Activated CD4-positive, alpha-beta memory T cell treated with anti-CD3 and anti-CD28 coated beads for 36 hours (primary cell): ENCODE measurements at regions not wholly inside any gene's neighbourhood (a gene's known extent, or its start where the extent isn't known, plus 50 kb on each side); places are given as distances from the start of the nearest gene placed in this dataset.

Source experiments
- CTCF ChIA-PET: fragments of 350-600 bp; sonication (Branson Sonifier 250); formaldehyde crosslinking; loops from one replicate; lab custom pipeline; 2021; ENCODE audit warnings: antibody characterized with exemption, inconsistent platforms; lab: Charles Lee
- POLR2A ChIA-PET: fragments of 350-600 bp; sonication (Branson Sonifier 250); formaldehyde crosslinking; loops from one replicate; lab custom pipeline; 2021; ENCODE audit warnings: antibody characterized with exemption; lab: Charles Lee
- DNase-seq: peaks from one replicate; pipeline ENCODE4 v3.0.0-alpha.2; 2020
- H3K27ac Mint-ChIP-seq: one replicate; pipeline ENCODE4 v1.8.0; 2021; ENCODE audit warnings: mixed read lengths
- H3K27me3 Mint-ChIP-seq: one replicate; pipeline ENCODE4 v1.8.0; 2021; ENCODE audit warnings: mixed read lengths
- H3K36me3 Mint-ChIP-seq: one replicate; pipeline ENCODE4 v1.8.0; 2021; ENCODE audit warnings: mixed read lengths
- H3K4me1 Mint-ChIP-seq: one replicate; pipeline ENCODE4 v1.8.0; 2021; ENCODE audit warnings: low read depth, mixed read lengths
- H3K4me3 Mint-ChIP-seq: one replicate; pipeline ENCODE4 v1.8.0; 2021; ENCODE audit warnings: mild to moderate bottlenecking, mixed read lengths
- H3K9me3 Mint-ChIP-seq: one replicate; pipeline ENCODE4 v1.8.0; 2021; ENCODE audit warnings: mixed read lengths
- intact Hi-C: fragments of 100-400 bp; cut with micrococcal nuclease; formaldehyde crosslinking; loops from one replicate; pipeline ENCODE4 v1.15.1; 2023

DNA sequence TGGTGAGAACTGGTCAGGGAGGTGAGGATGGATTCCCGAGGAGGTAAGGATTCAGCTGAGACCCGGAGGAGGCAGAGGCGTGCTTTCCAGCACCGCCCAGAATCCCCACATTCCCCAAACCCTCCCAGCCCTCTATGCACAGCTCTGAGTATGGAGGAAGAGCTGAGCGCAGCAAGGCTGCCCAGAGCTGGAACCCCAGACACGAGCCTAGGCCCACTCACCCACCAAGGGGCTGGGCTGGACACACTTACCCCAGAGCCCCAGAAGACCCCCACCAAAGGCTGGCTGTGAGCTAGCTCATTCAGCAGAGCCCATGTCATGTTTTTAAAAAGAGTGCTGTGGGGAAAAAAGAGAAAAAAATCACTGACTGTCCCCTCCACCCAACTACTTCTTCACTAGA lies 271.5 kb downstream of the XXYLT1 start:
- POLR2A ChIA-PET, result no interaction called here
- CTCF ChIA-PET, result interaction anchor here (1.2 kb wide), 1 partner anchor 8 kb away, joined by 3 read pairs; no protein-coding TSS in a partner anchor
- H3K9me3 Mint-ChIP-seq, result no peaks in the 10 kb centered on the region

GRCh38 chr3:195001261-195001660 lies 269.7 kb downstream of the XXYLT1 start:
- DNase-seq, result no peak
- no peaks in the 10 kb centered on the region for H3K9me3 Mint-ChIP-seq
- POLR2A ChIA-PET, result no interaction called here
- peaks cover 6% of the 10 kb centered on the region for H3K27me3 Mint-ChIP-seq
- H3K4me3 Mint-ChIP-seq, result no peak overlapping the region
- H3K27ac Mint-ChIP-seq, result no peak overlapping the region
- CTCF ChIA-PET, result no interaction called here
- intact Hi-C loops, result no loop called here
- H3K4me1 Mint-ChIP-seq, result no peaks in the 10 kb centered on the region
- H3K36me3 Mint-ChIP-seq, result no peaks in the 10 kb centered on the region

More for the DNA sequence above, 271.5 kb downstream of the XXYLT1 start:
- DNase-seq, result no peak
- intact Hi-C loops, result no loop called here
- no peak overlapping the region for H3K4me3 Mint-ChIP-seq
- H3K27me3 Mint-ChIP-seq, result peaks cover 8% of the 10 kb centered on the region
- H3K36me3 Mint-ChIP-seq, result no peaks in the 10 kb centered on the region
- no peaks in the 10 kb centered on the region for H3K4me1 Mint-ChIP-seq
- no peak overlapping the region for H3K27ac Mint-ChIP-seq

GRCh38 chr3:195001961-195002861 lies 268.7 kb downstream of the XXYLT1 start:
- CTCF ChIA-PET, result interaction anchor here (1.3 kb wide), 1 partner anchor 48 kb away, joined by 5 read pairs; no protein-coding TSS in a partner anchor
- DNase-seq, result peak; percentile 36
- intact Hi-C loops, result no loop called here
- Mint-ChIP-seq H3K27me3 (peaks cover 4% of the 10 kb centered on the region), H3K27ac (no peak overlapping the region), H3K4me1 (no peaks in the 10 kb centered on the region), H3K36me3 (no peaks in the 10 kb centered on the region), H3K4me3 (no peak overlapping the region), H3K9me3 (no peaks in the 10 kb centered on the region)
- POLR2A ChIA-PET, result no interaction called here

DNA sequence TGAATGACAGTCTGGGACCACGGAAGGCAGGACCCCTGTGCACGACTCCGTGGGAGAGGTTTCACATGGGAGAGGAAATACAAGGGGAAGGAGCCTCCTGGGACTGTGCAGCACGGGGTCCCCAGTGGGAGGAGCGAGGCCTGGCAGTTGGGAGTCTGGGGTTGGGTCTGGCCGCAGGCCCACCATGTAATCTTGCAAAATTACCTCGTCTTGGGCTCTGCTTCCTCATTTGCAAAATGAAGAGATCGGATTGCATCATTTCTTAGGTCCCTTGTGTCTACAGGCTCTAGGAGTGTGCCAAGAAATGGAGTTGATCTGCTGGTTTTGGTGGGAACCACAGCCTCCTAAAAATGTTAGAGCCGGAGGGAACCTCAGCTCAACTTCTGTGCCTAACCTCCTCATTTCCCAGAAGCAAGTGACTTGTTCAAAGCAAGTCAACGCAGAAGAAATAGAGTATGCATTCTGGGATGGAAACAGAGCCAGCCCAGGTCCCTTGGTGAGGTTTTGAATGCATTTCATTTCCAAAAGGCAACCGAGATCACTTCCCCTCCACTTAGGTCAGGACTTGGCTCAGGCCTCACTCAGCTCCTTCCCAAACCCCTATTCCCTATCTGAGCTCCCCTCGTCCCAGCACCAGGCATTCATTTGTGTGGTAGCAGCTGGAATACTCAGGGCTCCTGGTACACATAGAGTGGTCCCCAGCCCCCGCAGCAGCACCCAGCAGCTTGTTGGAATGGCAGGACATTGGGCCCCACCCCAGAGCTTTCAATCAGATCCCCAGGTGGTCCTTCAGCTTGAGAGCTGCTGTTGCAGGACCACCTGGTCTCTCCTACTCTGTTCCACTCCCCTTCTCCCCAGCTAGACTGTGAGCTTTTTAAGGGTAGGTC lies 267.7 kb downstream of the XXYLT1 start:
- DNase-seq, result no peak
- POLR2A ChIA-PET, result no interaction called here
- Mint-ChIP-seq H3K9me3 (no peaks in the 10 kb centered on the region), H3K27ac (no peak overlapping the region), H3K4me3 (no peak overlapping the region), H3K27me3 (peaks cover 8% of the 10 kb centered on the region), H3K4me1 (no peaks in the 10 kb centered on the region), H3K36me3 (no peaks in the 10 kb centered on the region)
- intact Hi-C loops, result no loop called here
- CTCF ChIA-PET, result interaction anchor here (1.3 kb wide), 1 partner anchor 46 kb away, joined by 5 read pairs; no protein-coding TSS in a partner anchor

DNA sequence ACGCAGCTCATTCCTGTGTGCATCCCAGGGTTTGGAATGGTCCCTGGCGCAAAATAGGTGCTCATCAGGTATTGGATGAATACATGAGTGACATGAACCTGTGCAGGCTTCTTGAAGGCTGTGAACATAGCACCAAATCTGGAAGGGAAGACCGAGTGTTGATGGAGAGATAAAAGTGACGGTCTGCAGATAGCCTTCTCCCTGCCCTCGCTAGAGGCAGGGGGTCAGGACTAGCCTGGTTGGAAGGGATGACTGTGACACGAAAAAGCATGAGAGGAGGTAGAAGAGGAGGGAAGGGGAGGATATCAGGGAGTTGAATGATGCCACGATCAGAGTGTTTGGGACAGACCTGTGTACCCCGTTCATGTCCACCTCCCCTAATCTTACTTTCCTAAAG lies 267.1 kb downstream of the XXYLT1 start:
- POLR2A ChIA-PET, result no interaction called here
- Mint-ChIP-seq H3K9me3 (no peaks in the 10 kb centered on the region), H3K27ac (no peak overlapping the region), H3K4me3 (no peak overlapping the region), H3K27me3 (peaks cover 8% of the 10 kb centered on the region), H3K4me1 (no peaks in the 10 kb centered on the region), H3K36me3 (no peaks in the 10 kb centered on the region)
- CTCF ChIA-PET, result interaction anchor here (1.0 kb wide), 1 partner anchor 8 kb away, joined by 3 read pairs; no protein-coding TSS in a partner anchor
- no peak for DNase-seq
- intact Hi-C loops, result no loop called here

GRCh38 chr3:195004512-195005250 lies 266.3 kb downstream of the XXYLT1 start:
- DNase-seq, result no peak
- CTCF ChIA-PET, result interaction anchor here (1.0 kb wide), 1 partner anchor 9 kb away, joined by 3 read pairs; no protein-coding TSS in a partner anchor
- POLR2A ChIA-PET, result no interaction called here

DNA sequence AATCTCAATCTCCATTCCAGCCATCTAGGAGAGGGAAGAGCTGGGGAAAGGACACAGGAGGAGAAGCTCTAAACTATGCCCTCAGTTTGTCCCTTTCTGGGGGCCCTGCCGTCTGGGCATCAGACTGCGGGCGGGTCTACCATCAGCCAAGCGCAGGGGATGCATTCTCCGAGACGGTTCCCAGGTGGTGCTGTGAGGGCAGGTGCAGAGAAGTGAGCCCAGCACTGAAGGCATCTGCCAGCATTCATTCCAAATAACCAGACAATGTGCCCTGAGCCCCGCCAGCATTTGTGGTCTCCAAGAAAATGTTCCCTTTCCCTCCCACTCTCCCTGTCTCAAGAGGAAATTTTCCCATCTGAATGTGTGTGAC lies 265.7 kb downstream of the XXYLT1 start:
- DNase-seq, result no peak
- H3K27me3 Mint-ChIP-seq, result peaks cover 4% of the 10 kb centered on the region
- H3K36me3 Mint-ChIP-seq, result no peaks in the 10 kb centered on the region
- H3K27ac Mint-ChIP-seq, result no peak overlapping the region
- POLR2A ChIA-PET, result no interaction called here
- CTCF ChIA-PET, result no interaction called here
- intact Hi-C loops, result no loop called here
- no peaks in the 10 kb centered on the region for H3K9me3 Mint-ChIP-seq
- H3K4me1 Mint-ChIP-seq, result no peaks in the 10 kb centered on the region
- no peak overlapping the region for H3K4me3 Mint-ChIP-seq

More at GRCh38 chr3:195004512-195005250, 266.3 kb downstream of the XXYLT1 start:
- Mint-ChIP-seq H3K36me3 (no peaks in the 10 kb centered on the region), H3K4me1 (no peaks in the 10 kb centered on the region), H3K4me3 (no peak overlapping the region), H3K9me3 (no peaks in the 10 kb centered on the region), H3K27ac (no peak overlapping the region), H3K27me3 (peaks cover 4% of the 10 kb centered on the region)
- intact Hi-C loops, result no loop called here

DNA sequence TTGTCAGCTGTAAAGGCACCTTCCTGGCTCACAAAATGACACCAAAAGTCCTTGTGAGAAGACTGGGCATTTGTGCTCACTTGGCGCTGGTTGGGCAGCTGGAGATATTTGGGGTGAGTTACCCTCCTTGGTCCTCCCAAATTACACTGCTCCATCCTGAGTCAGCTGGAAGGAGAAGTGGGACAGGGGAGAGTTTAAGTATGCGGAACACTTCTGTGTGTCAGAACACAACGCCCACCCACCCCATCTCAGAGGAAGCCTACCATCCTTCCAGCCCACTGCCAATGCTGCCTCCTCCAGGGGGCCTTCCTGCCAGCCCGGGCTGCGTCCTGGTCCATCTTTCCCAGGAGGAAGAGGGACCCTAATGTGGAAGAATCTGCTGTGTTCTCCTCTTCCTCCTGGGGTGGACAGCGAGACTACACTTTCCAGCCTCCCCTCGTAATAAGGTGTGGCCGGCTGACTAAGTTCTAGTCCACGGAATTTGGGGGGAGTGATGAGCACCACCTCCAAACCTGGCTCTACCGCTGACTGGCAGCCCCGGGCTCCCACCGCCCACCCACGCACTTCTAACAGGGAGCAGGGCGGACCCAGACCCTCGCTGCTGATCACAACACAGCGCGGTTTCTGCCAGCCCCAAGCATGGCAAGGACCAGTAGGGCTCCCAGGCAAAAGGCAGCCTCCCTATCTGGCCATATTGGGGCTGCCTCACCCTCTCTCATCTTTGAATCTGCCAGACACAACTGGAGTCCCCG lies 265.0 kb downstream of the XXYLT1 start:
- ChIA-PET POLR2A (no interaction called here), CTCF (no interaction called here)
- no peak for DNase-seq
- H3K4me1 Mint-ChIP-seq, result no peaks in the 10 kb centered on the region
- intact Hi-C loops, result no loop called here
- no peak overlapping the region for H3K4me3 Mint-ChIP-seq
- H3K36me3 Mint-ChIP-seq, result no peaks in the 10 kb centered on the region
- H3K27me3 Mint-ChIP-seq, result peaks cover 4% of the 10 kb centered on the region
- no peaks in the 10 kb centered on the region for H3K9me3 Mint-ChIP-seq
- no peak overlapping the region for H3K27ac Mint-ChIP-seq

DNA sequence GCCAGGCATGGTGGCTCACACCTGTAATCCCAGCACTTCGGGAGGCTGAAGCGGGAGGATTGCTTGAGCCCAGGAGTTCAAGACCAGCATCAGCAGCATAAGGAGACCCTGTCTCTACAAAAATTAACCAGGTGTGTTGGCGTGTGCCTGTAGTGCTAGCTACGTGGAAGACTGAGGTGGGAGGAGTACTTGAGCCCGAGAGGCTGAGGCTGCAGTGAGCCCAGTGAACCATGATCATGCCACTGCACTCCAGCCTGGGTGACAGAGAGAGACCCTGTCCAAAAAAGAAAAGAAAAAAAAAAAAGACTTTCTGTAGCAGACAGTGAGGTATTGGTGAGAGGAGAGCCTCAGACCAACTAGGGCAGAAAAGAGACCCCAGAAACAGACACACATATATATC lies 263.8 kb downstream of the XXYLT1 start:
- ChIA-PET CTCF (no interaction called here), POLR2A (no interaction called here)
- H3K27me3 Mint-ChIP-seq, result peaks cover 4% of the 10 kb centered on the region
- no peak overlapping the region for H3K27ac Mint-ChIP-seq
- no peak overlapping the region for H3K4me3 Mint-ChIP-seq
- intact Hi-C loops, result no loop called here
- no peak for DNase-seq
- no peaks in the 10 kb centered on the region for H3K9me3 Mint-ChIP-seq
- no peaks in the 10 kb centered on the region for H3K4me1 Mint-ChIP-seq
- no peaks in the 10 kb centered on the region for H3K36me3 Mint-ChIP-seq

DNA sequence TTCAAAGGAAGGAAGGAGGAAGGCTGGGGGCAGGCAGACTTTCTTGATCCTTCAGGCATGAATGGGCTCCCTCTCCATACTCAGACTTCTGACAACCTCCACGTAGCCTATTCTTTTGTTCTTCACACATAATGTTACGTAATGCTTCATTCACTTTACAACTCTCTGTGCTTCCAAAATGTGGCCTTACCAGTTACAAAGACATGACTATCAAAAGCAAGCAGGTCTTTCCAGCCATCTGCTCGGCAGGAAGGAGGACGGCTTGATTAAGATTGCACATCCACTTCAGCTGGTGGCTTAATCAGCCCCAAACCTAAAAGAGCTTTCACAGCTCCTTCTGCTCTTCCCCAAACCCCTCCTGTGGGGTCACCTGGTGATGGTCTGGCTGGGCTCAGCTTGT lies 263.2 kb downstream of the XXYLT1 start:
- Mint-ChIP-seq H3K27me3 (peaks cover 4% of the 10 kb centered on the region), H3K4me1 (no peaks in the 10 kb centered on the region), H3K9me3 (no peaks in the 10 kb centered on the region), H3K4me3 (no peak overlapping the region), H3K27ac (no peak overlapping the region), H3K36me3 (no peaks in the 10 kb centered on the region)
- intact Hi-C loops, result no loop called here
- no peak for DNase-seq
- CTCF ChIA-PET, result interaction anchor here (1.0 kb wide), 1 partner anchor 11 kb away, joined by 3 read pairs; no protein-coding TSS in a partner anchor
- POLR2A ChIA-PET, result no interaction called here

DNA sequence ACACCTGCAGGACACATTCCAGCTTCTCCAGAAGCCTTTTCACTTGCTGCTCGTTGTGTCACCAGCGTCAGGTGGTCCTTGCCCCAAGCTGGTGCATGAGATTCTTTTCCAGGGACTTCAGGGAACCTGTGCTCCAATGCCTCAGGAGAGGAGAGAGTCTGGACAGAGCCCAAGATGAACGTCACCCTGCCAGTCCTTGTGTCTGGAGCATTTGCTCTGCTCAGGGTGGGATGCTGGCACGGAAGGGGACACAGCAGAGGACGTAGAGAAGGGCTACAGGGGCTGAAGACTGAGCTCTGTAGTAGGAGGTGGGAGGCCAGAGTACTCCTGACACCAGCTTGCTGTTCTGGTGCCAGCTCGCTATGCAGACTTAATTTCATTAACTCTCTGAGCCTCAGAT lies 262.1 kb downstream of the XXYLT1 start:
- ChIA-PET CTCF (no interaction called here), POLR2A (no interaction called here)
- Mint-ChIP-seq H3K4me1 (no peaks in the 10 kb centered on the region), H3K27ac (no peak overlapping the region), H3K36me3 (no peaks in the 10 kb centered on the region), H3K27me3 (peaks cover 4% of the 10 kb centered on the region), H3K4me3 (no peak overlapping the region), H3K9me3 (no peaks in the 10 kb centered on the region)
- DNase-seq, result no peak
- intact Hi-C loops, result no loop called here
